ENCODE measurements at regions not wholly inside any gene's neighbourhood (a gene's known extent, or its start where the extent isn't known, plus 50 kb on each side); places are given as distances from the start of the nearest gene placed in this dataset.

DNA sequence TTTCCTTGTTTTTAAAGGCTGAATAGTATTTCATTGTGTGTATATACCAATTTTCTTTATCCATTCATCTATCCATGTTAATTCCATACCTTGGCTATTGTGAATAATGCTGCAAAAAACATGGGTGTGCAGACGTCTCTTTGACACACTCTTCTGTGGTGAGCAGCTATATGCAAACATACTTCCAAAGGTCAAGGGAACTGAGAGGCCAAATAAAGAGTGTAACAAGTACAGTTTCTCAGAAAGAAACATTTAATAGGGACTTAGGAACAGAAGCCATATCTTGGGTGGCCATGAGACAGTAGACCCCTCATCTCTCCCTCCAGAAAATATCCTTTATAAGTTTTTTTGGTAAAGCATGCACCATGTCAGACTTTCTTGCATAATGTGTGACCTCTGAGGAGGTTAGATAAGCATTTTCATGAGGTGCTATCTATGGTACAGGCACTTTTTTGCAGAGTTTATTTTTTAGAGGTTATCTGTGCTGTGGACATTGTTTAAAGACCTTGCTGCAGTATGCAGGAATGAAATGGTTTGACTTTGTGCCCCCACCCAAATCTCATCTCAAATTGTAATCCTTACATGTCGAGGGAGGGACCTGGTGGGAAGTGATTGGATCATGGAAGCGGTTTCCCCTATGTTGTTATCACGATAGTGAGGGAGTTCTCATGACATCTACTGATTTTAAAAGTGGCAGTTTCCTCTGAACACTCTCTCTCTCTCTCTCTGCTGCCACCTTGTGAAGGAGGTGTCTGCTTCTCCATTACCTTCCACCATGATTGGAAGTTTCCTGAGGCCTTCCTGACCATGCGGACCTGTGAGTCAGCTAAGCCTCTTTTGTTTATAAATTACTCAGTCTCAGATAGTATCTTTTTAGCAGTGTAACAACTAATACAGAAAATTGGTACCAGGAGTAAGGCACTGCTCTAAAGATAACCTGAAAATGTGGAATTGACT lies 1202.3 kb downstream of the GALC start:
- TF ChIP-seq, protein P1, sequence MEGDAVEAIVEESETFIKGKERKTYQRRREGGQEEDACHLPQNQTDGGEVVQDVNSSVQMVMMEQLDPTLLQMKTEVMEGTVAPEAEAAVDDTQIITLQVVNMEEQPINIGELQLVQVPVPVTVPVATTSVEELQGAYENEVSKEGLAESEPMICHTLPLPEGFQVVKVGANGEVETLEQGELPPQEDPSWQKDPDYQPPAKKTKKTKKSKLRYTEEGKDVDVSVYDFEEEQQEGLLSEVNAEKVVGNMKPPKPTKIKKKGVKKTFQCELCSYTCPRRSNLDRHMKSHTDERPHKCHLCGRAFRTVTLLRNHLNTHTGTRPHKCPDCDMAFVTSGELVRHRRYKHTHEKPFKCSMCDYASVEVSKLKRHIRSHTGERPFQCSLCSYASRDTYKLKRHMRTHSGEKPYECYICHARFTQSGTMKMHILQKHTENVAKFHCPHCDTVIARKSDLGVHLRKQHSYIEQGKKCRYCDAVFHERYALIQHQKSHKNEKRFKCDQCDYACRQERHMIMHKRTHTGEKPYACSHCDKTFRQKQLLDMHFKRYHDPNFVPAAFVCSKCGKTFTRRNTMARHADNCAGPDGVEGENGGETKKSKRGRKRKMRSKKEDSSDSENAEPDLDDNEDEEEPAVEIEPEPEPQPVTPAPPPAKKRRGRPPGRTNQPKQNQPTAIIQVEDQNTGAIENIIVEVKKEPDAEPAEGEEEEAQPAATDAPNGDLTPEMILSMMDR (IDR thresholded peaks at IDR 0.05) = no peak
- Histone ChIP-seq H3K27ac (no peak overlapping the region), H3K9me3 (no peaks in the 10 kb centered on the region), H3K4me3 (no peak overlapping the region), H3K27me3 (no peaks in the 10 kb centered on the region), H3K4me1 (no peaks in the 10 kb centered on the region), H3K36me3 (no peaks in the 10 kb centered on the region)
- no peak for DNase-seq
- intact Hi-C loops (cut with DNase I; ENCODE audit: low total_unique reads) = no loop called here

DNA sequence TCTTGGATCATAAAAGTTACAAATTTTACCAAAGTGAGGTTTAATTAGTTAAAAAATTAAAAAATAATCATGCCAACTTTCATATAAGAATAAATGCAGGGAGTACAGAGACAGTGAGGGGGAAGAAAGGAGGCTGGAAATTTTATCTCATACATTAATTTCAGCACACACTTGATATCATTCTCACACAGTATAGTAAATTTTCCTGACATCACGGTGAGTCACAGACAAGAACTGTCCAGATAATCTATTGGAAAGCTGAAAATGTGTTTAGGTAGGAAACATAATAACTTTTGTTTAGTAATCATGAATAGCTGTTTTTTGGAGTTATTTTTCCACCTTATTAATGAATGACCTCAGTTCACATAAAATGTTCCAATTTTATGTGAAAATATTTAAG lies 1204.8 kb downstream of the GALC start:
- no peaks in the 10 kb centered on the region for H3K36me3 ChIP-seq
- H3K27ac ChIP-seq = no peak overlapping the region
- intact Hi-C loops (cut with DNase I; ENCODE audit: low total_unique reads) = no loop called here
- H3K9me3 ChIP-seq = no peaks in the 10 kb centered on the region
- TF ChIP-seq, protein P1 (IDR thresholded peaks at IDR 0.05) = no peak
- no peaks in the 10 kb centered on the region for H3K27me3 ChIP-seq
- H3K4me3 ChIP-seq = no peak overlapping the region
- H3K4me1 ChIP-seq = no peaks in the 10 kb centered on the region
- DNase-seq = no peak

DNA sequence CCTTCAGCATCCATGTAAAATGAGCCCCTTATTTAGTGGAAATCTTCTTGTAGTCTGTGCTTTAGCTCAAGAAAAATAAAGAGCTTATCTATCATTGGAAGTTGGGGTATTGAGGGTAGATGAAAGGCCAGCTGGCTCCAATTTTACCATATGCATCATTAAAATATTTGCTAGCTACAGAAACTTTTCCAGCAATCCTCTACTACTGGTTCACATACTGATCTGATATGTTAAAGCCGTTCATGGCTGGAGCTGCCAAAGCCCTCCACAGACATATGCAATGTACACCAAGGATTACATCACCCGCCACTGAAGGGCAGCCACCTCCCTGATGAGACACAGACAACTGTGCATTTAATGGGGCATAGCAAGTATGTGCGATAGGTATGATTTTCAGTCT lies 1205.3 kb downstream of the GALC start:
- intact Hi-C loops (cut with DNase I; ENCODE audit: low total_unique reads) = no loop called here
- H3K4me3 ChIP-seq = no peak overlapping the region
- no peaks in the 10 kb centered on the region for H3K9me3 ChIP-seq
- TF ChIP-seq, protein P1 (IDR thresholded peaks at IDR 0.05) = no peak
- no peak for DNase-seq
- H3K27ac ChIP-seq = no peak overlapping the region
- H3K36me3 ChIP-seq = no peaks in the 10 kb centered on the region
- H3K4me1 ChIP-seq = no peaks in the 10 kb centered on the region
- H3K27me3 ChIP-seq = no peaks in the 10 kb centered on the region

DNA sequence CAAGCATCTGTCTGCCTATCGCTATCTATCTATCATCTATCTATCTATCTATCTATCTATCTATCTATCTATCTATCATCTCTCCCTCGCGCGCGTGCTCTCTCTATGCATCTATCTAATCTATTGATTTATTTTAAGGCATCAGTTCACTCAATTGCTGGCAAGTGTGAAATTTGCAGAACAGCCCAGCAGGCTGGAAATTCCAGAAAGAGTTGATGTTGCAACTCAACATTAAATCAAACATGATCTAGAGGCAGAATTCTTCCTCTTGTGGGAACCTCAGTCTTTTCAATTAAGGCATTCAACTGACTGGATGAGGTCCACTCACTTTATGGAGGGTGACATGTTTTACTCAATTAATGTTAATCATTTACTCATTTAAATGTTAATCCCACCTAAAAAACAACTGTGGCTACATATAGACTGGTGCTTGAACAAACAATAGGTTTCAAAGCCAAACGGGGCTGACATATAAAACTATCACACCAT lies 1210.8 kb downstream of the GALC start:
- TF ChIP-seq, protein P1 (IDR thresholded peaks at IDR 0.05) = no peak
- no peak for DNase-seq
- H3K27me3 ChIP-seq = no peaks in the 10 kb centered on the region
- no peaks in the 10 kb centered on the region for H3K36me3 ChIP-seq
- intact Hi-C loops (cut with DNase I; ENCODE audit: low total_unique reads) = no loop called here
- H3K9me3 ChIP-seq = no peaks in the 10 kb centered on the region
- H3K27ac ChIP-seq = no peak overlapping the region
- H3K4me1 ChIP-seq = no peaks in the 10 kb centered on the region
- no peak overlapping the region for H3K4me3 ChIP-seq

DNA sequence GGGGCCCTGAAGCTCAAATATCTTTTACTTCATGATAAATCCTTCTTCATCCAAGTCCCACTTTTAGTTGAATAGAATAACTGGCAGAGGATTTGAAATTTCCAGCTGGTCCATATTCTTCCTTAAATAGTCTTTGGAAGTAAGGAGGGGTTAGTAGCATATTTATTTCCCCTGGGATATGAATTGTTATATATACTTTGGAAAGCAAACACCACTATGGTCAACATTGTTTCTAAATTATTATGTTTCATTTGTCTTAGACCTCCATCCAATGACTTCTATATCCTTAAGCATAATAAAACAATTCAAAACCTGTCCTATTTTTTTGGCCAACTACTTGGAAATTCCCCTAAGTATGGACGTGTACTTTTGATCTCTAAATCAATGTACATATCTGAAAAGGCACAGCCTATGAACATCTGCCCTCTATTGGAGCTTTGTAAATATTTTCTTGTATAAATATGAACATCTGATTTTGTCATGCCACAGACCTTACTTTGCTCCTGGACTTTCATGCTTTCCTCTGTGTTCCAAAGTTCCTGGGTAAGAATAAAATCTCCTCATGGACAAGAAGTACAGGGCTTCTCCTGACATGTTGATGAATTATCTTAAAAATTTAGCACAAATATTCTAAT lies 1212.0 kb downstream of the GALC start:
- no peak overlapping the region for H3K4me3 ChIP-seq
- intact Hi-C loops (cut with DNase I; ENCODE audit: low total_unique reads) = no loop called here
- TF ChIP-seq, protein P1 (IDR thresholded peaks at IDR 0.05) = no peak
- no peak overlapping the region for H3K27ac ChIP-seq
- H3K36me3 ChIP-seq = no peaks in the 10 kb centered on the region
- no peaks in the 10 kb centered on the region for H3K4me1 ChIP-seq
- no peaks in the 10 kb centered on the region for H3K9me3 ChIP-seq
- no peak for DNase-seq
- H3K27me3 ChIP-seq = no peaks in the 10 kb centered on the region
